ENCODE measurements at regions not wholly inside any gene's neighbourhood (a gene's known extent, or its start where the extent isn't known, plus 50 kb on each side); places are given as distances from the start of the nearest gene placed in this dataset.

GRCh38 chr2:13006426-13006825 lies 289.7 kb downstream of the TRIB2 start (continued):
- no peak for TF ChIP-seq AHDC1 (CRISPR knock-in tag; IDR thresholded peaks at IDR 0.05; ENCODE audit: borderline replicate concordance)
- no peak for TF ChIP-seq ZNF614 (CRISPR knock-in tag; IDR thresholded peaks at IDR 0.05; ENCODE audit: borderline replicate concordance)
- TF ChIP-seq SOX13 (IDR thresholded peaks at IDR 0.05) = no peak
- no peak for TF ChIP-seq SOX13 (CRISPR knock-in tag; conservative IDR thresholded peaks at IDR 0.05 in 1 of 2, IDR thresholded peaks at IDR 0.05 in 1 of 2)

- Histone ChIP-seq H3K36me3 (replicated peaks in 1 of 2; ENCODE audit: control insufficient read depth in 1 of 2, insufficient read depth in 2 of 2, low read length in 2 of 2) (no peaks in the 10 kb centered on the region), H2AFZ (ENCODE audit: low read length) (no peak overlapping the region), H3K4me2 (ENCODE audit: low read depth, low read length) (no peak overlapping the region), H4K20me1 (ENCODE audit: insufficient read depth, low read length) (no peaks in the 10 kb centered on the region), H3K27ac (ENCODE audit: extremely low read length, insufficient read depth, low read length) (no peak overlapping the region), H3K79me2 (ENCODE audit: insufficient read depth, low read length) (no peaks in the 10 kb centered on the region), H3K4me1 (ENCODE audit: insufficient read depth, low read length) (no peaks in the 10 kb centered on the region), H3K9ac (ENCODE audit: insufficient read depth, low read depth, low read length) (no peak overlapping the region), H3K9me3 (ENCODE audit: low read length) (no peaks in the 10 kb centered on the region), H3K4me3 (replicated peaks in 1 of 3; ENCODE audit: insufficient read depth in 1 of 3, low read depth in 2 of 3, low read length in 3 of 3) (no peak overlapping the region), H3K27me3 (ENCODE audit: control insufficient read depth in 1 of 2, insufficient read depth in 2 of 2, low read length in 2 of 2) (no peaks in the 10 kb centered on the region)
- intact Hi-C loops (cut with micrococcal nuclease; ENCODE audit: unreplicated experiment) = loop anchor here (1.0 to 10.0 kb wide), 8 partner anchors 290 to 1940 kb away; partner anchors contain the start of genes LPIN1 and TRIB2
- DNase-seq (ENCODE audit: low spot score) = peak; percentile 62
- FAIRE-seq = peak; percentile 92
- ChIA-PET POLR2A (no interaction called here), CTCF (ENCODE audit: low intra/inter-chr PET ratio, low total read pairs) (interaction anchor here (0.8 to 1.6 kb wide), 4 partner anchors 591 to 1178 kb away, joined by 3 to 13 read pairs (median 3); no protein-coding TSS in a partner anchor)
- 5% methylated on average over 16 of the region's 16 CpGs for WGBS (ENCODE audit: low lambda C conversion rate)
- ATAC-seq = peak; percentile 98
- no TSS peak for BruUV-seq (replicated peaks)
- in situ Hi-C loops (cut with HindIII; ENCODE audit: extremely low pct_ligation_motif_present, low pct_unique_long_range_greater_than_20kb) = loop anchor here (5.0 to 10.0 kb wide), 2 partner anchors 840 to 1172 kb away; no protein-coding TSS in a partner anchor
- TF ChIP-seq MED8 (CRISPR knock-in tag; IDR thresholded peaks at IDR 0.05; ENCODE audit: insufficient replicate concordance) = no peak
- peak; percentile 74 for TF ChIP-seq RAD21 (CRISPR knock-in tag; IDR thresholded peaks at IDR 0.05)
- no peak for TF ChIP-seq TERF1 (CRISPR knock-in tag; IDR thresholded peaks at IDR 0.05)
- no peak for TF ChIP-seq MXD4 (CRISPR knock-in tag; IDR thresholded peaks at IDR 0.05)
- TF ChIP-seq POGK (CRISPR knock-in tag; conservative IDR thresholded peaks at IDR 0.05) = 0 out of 2 replicates have a peak, but pooled peaks have one; percentile 23
- peak; percentile 97 for TF ChIP-seq STAG1 (CRISPR knock-in tag; IDR thresholded peaks at IDR 0.05)
Observed at GRCh38 chr2:13006829-13007717, 290.3 kb downstream of the TRIB2 start.

All from HepG2 (cell line).